ENCODE measurements at regions not wholly inside any gene's neighbourhood (a gene's known extent, or its start where the extent isn't known, plus 50 kb on each side); places are given as distances from the start of the nearest gene placed in this dataset.

GRCh38 chr4:151865744-151866591, 105.2 kb upstream of the GATB start:
- no peak for FAIRE-seq
- TF ChIP-seq PAX5 (IDR thresholded peaks at IDR 0.05; ENCODE audit: insufficient read depth, low read length, severe bottlenecking): no peak
- TF ChIP-seq POLR2AphosphoS5 (IDR thresholded peaks at IDR 0.05; ENCODE audit: low read depth, low read length): no peak
- no peak for TF ChIP-seq SPI1 (IDR thresholded peaks at IDR 0.05; ENCODE audit: low read depth, low read length)
- no peak for TF ChIP-seq TAF1 (IDR thresholded peaks at IDR 0.05; ENCODE audit: low read depth, low read length)
- TF ChIP-seq POU2F2 (IDR thresholded peaks at IDR 0.05; ENCODE audit: low read depth, low read length): no peak
- TF ChIP-seq POLR2A (IDR thresholded peaks at IDR 0.05; ENCODE audit: low read depth, low read length): no peak
- no peak for DNase-seq (ENCODE audit: insufficient read length, low spot score)

GRCh38 chr4:151865312-151865711, 104.5 kb upstream of the GATB start:
- TF ChIP-seq SPI1 (IDR thresholded peaks at IDR 0.05; ENCODE audit: low read depth, low read length) (no peak), TAF1 (IDR thresholded peaks at IDR 0.05; ENCODE audit: low read depth, low read length) (no peak), PAX5 (IDR thresholded peaks at IDR 0.05; ENCODE audit: insufficient read depth, low read length, severe bottlenecking) (no peak), POLR2A (IDR thresholded peaks at IDR 0.05; ENCODE audit: low read depth, low read length) (no peak), POLR2AphosphoS5 (IDR thresholded peaks at IDR 0.05; ENCODE audit: low read depth, low read length) (no peak), POU2F2 (IDR thresholded peaks at IDR 0.05; ENCODE audit: low read depth, low read length) (no peak)
- DNase-seq (ENCODE audit: insufficient read length, low spot score): no peak
- FAIRE-seq: no peak

- no peak for TF ChIP-seq POU2F2 (IDR thresholded peaks at IDR 0.05; ENCODE audit: low read depth, low read length)
- no peak for TF ChIP-seq PAX5 (IDR thresholded peaks at IDR 0.05; ENCODE audit: insufficient read depth, low read length, severe bottlenecking)
- TF ChIP-seq POLR2AphosphoS5 (IDR thresholded peaks at IDR 0.05; ENCODE audit: low read depth, low read length): no peak
- no peak for TF ChIP-seq TAF1 (IDR thresholded peaks at IDR 0.05; ENCODE audit: low read depth, low read length)
- TF ChIP-seq POLR2A (IDR thresholded peaks at IDR 0.05; ENCODE audit: low read depth, low read length): no peak
- FAIRE-seq (no peak), DNase-seq (ENCODE audit: insufficient read length, low spot score) (no peak)
These were observed 103.3 kb upstream of the GATB start for GRCh38 chr4:151864068-151864467.

GRCh38 chr4:151862766-151863165, 102.0 kb upstream of the GATB start:
- FAIRE-seq (no peak), DNase-seq (ENCODE audit: insufficient read length, low spot score) (no peak)
- TF ChIP-seq TAF1 (IDR thresholded peaks at IDR 0.05; ENCODE audit: low read depth, low read length) (no peak), SPI1 (IDR thresholded peaks at IDR 0.05; ENCODE audit: low read depth, low read length) (no peak), PAX5 (IDR thresholded peaks at IDR 0.05; ENCODE audit: insufficient read depth, low read length, severe bottlenecking) (no peak), POLR2AphosphoS5 (IDR thresholded peaks at IDR 0.05; ENCODE audit: low read depth, low read length) (no peak)

GRCh38 chr4:151860561-151861093, 99.8 kb upstream of the GATB start:
- no peak for FAIRE-seq
- TF ChIP-seq TAF1 (IDR thresholded peaks at IDR 0.05; ENCODE audit: low read depth, low read length): no peak
- TF ChIP-seq POLR2AphosphoS5 (IDR thresholded peaks at IDR 0.05; ENCODE audit: low read depth, low read length): no peak
- no peak for TF ChIP-seq SPI1 (IDR thresholded peaks at IDR 0.05; ENCODE audit: low read depth, low read length)
- TF ChIP-seq POU2F2 (IDR thresholded peaks at IDR 0.05; ENCODE audit: low read depth, low read length): no peak
- no peak for TF ChIP-seq PAX5 (IDR thresholded peaks at IDR 0.05; ENCODE audit: insufficient read depth, low read length, severe bottlenecking)
- no peak for TF ChIP-seq POLR2A (IDR thresholded peaks at IDR 0.05; ENCODE audit: low read depth, low read length)
- no peak for DNase-seq (ENCODE audit: insufficient read length, low spot score)

GRCh38 chr4:151859641-151860040, 98.8 kb upstream of the GATB start:
- DNase-seq (ENCODE audit: insufficient read length, low spot score): no peak
- TF ChIP-seq PAX5 (IDR thresholded peaks at IDR 0.05; ENCODE audit: insufficient read depth, low read length, severe bottlenecking) (no peak), SPI1 (IDR thresholded peaks at IDR 0.05; ENCODE audit: low read depth, low read length) (no peak), POLR2AphosphoS5 (IDR thresholded peaks at IDR 0.05; ENCODE audit: low read depth, low read length) (no peak), POU2F2 (IDR thresholded peaks at IDR 0.05; ENCODE audit: low read depth, low read length) (no peak), POLR2A (IDR thresholded peaks at IDR 0.05; ENCODE audit: low read depth, low read length) (no peak), TAF1 (IDR thresholded peaks at IDR 0.05; ENCODE audit: low read depth, low read length) (no peak)
- FAIRE-seq: no peak

- FAIRE-seq: no peak
- TF ChIP-seq SPI1 (IDR thresholded peaks at IDR 0.05; ENCODE audit: low read depth, low read length) (no peak), TAF1 (IDR thresholded peaks at IDR 0.05; ENCODE audit: low read depth, low read length) (no peak), POU2F2 (IDR thresholded peaks at IDR 0.05; ENCODE audit: low read depth, low read length) (no peak), PAX5 (IDR thresholded peaks at IDR 0.05; ENCODE audit: insufficient read depth, low read length, severe bottlenecking) (no peak), POLR2A (IDR thresholded peaks at IDR 0.05; ENCODE audit: low read depth, low read length) (no peak), POLR2AphosphoS5 (IDR thresholded peaks at IDR 0.05; ENCODE audit: low read depth, low read length) (no peak)
- DNase-seq (ENCODE audit: insufficient read length, low spot score): no peak
These were observed 97.5 kb upstream of the GATB start for GRCh38 chr4:151858356-151858755.

- DNase-seq (ENCODE audit: insufficient read length, low spot score): no peak
- no peak for TF ChIP-seq POU2F2 (IDR thresholded peaks at IDR 0.05; ENCODE audit: low read depth, low read length)
- TF ChIP-seq POLR2AphosphoS5 (IDR thresholded peaks at IDR 0.05; ENCODE audit: low read depth, low read length): no peak
- TF ChIP-seq TAF1 (IDR thresholded peaks at IDR 0.05; ENCODE audit: low read depth, low read length): no peak
- FAIRE-seq: no peak
These were observed 96.6 kb upstream of the GATB start for GRCh38 chr4:151857368-151857767.

GRCh38 chr4:151855747-151856146, 94.9 kb upstream of the GATB start:
- TF ChIP-seq SPI1 (IDR thresholded peaks at IDR 0.05; ENCODE audit: low read depth, low read length): no peak
- no peak for TF ChIP-seq POLR2A (IDR thresholded peaks at IDR 0.05; ENCODE audit: low read depth, low read length)
- no peak for TF ChIP-seq TAF1 (IDR thresholded peaks at IDR 0.05; ENCODE audit: low read depth, low read length)
- TF ChIP-seq PAX5 (IDR thresholded peaks at IDR 0.05; ENCODE audit: insufficient read depth, low read length, severe bottlenecking): no peak
- TF ChIP-seq POLR2AphosphoS5 (IDR thresholded peaks at IDR 0.05; ENCODE audit: low read depth, low read length): no peak
- TF ChIP-seq POU2F2 (IDR thresholded peaks at IDR 0.05; ENCODE audit: low read depth, low read length): no peak
- FAIRE-seq: no peak
- no peak for DNase-seq (ENCODE audit: insufficient read length, low spot score)

Data from GM12891 (cell line).